ENCODE measurements at regions not wholly inside any gene's neighbourhood (a gene's known extent, or its start where the extent isn't known, plus 50 kb on each side); places are given as distances from the start of the nearest gene placed in this dataset.
"Not testable (repeated sequence)": the region's sequence is repeated elsewhere in the genome, so short reads cannot be mapped to it uniquely, and the experiment has no call there.

DNA sequence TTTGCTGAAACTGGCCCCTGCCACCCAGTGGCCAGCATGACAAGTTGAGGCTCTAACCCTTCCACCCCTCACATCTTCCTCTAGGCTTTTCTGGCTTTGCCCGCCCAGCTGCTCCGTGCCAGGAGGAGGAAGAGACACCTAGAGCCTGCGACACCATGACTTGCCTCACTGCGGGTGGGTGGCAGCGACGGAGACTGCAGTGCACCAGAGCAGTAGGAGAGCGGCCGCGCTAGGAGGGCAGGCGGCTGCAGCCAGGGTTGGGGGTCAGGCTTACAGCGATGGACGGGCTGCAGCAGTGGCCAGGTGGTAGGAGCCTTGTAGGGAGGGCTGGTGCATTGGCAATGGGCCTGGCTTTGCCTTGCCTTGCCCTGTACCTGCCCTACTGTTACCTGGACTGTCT, 65.7 kb downstream of the CCT8L2 start:
- H2BK5ac ChIP-seq (ENCODE audit: low read depth, low read length, poor library complexity, severe bottlenecking); intact Hi-C loops (cut with micrococcal nuclease); H2AFZ ChIP-seq (replicated peaks; ENCODE audit: low read length, poor library complexity); H3K27me3 ChIP-seq (ENCODE audit: control insufficient read depth, insufficient read depth, low read length); H3K4me3 ChIP-seq (ENCODE audit: insufficient read depth, low read depth, low read length); H3K23ac ChIP-seq (ENCODE audit: low read depth, low read length); POLR2A ChIA-PET (ENCODE audit: unreplicated experiment); ATAC-seq (ENCODE audit: low read depth); H4K5ac ChIP-seq (ENCODE audit: low read depth, low read length); DNase-seq; H2BK20ac ChIP-seq (ENCODE audit: low read depth, low read length); H4K91ac ChIP-seq (ENCODE audit: insufficient read depth, low read depth, low read length); H3K4me1 ChIP-seq (ENCODE audit: control insufficient read depth, insufficient read depth, low read length); H3K36me3 ChIP-seq (ENCODE audit: control insufficient read depth, insufficient read depth, low read length); H3K18ac ChIP-seq (ENCODE audit: low read depth, low read length); H3K79me1 ChIP-seq (ENCODE audit: low read depth in 1 of 2, low read length in 2 of 2); H3K4ac ChIP-seq (ENCODE audit: low read depth, low read length); BruUV-seq (replicated peaks); H3K4me2 ChIP-seq (ENCODE audit: low read depth, low read length); H3K9me3 ChIP-seq (ENCODE audit: control insufficient read depth, insufficient read depth, low read length); H3K27ac ChIP-seq (ENCODE audit: insufficient read depth, low read length); H2AK5ac ChIP-seq (ENCODE audit: low read depth, low read length); H3K9me1 ChIP-seq (ENCODE audit: insufficient read depth, low read length); H3K56ac ChIP-seq (ENCODE audit: extremely low read depth, insufficient read depth, low read length); H2BK120ac ChIP-seq (ENCODE audit: low read depth, low read length); H2BK15ac ChIP-seq (ENCODE audit: low read depth, low read length); H4K20me1 ChIP-seq (ENCODE audit: insufficient read depth, low read length); dilution Hi-C loops (cut with HindIII; ENCODE audit: low sequenced_read_pairs, unreplicated experiment); H3K9ac ChIP-seq (ENCODE audit: low read depth, low read length); CTCF ChIA-PET; H3K14ac ChIP-seq (replicated peaks; ENCODE audit: low read depth, low read length); in situ Hi-C loops (cut with MboI; ENCODE audit: low sequenced_read_pairs); H4K8ac ChIP-seq (ENCODE audit: low read depth in 2 of 2, low read length in 2 of 2); H2AK9ac ChIP-seq (replicated peaks; ENCODE audit: low read depth, low read length, poor library complexity): not testable (repeated sequence)
- no CpG with 5 or more reads among the region's 12 CpGs for WGBS, 2 experiments (ENCODE audit: extremely low coverage in 2 of 2, insufficient read length in 1 of 2)

Data from IMR-90 (cell line).